Right hindlimb (tissue), 1 donor: ENCODE measurements at regions not wholly inside any gene's neighbourhood (a gene's known extent, or its start where the extent isn't known, plus 50 kb on each side); places are given as distances from the start of the nearest gene placed in this dataset.

Experiments
- DNase-seq: peaks from one replicate; pipeline ENCODE4 v3.0.0-alpha.2; 2018

DNA sequence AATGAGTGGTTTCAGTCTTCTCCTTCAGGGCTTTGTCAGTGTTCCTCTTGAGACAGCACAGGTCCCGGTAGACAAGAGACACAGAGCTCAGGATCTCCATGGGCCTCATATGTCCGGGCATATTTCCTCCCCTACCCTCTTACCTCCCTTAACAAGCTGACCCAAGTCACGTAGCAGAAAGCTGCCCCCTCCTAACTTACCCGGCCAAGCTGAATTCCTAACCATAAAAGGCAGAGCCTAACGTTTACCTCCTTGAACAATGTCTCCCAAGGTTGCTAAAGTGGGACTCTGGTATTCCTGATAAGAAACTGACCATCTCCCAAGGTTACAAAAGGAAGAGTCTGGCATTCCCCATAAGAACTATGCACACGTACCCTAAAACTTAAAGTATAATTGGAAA is 182.2 kb upstream of the USP15 start:
- DNase-seq = no peak

GRCh38 chr12:62082448-62082847 is 177.8 kb upstream of the USP15 start:
- DNase-seq = no peak

DNA sequence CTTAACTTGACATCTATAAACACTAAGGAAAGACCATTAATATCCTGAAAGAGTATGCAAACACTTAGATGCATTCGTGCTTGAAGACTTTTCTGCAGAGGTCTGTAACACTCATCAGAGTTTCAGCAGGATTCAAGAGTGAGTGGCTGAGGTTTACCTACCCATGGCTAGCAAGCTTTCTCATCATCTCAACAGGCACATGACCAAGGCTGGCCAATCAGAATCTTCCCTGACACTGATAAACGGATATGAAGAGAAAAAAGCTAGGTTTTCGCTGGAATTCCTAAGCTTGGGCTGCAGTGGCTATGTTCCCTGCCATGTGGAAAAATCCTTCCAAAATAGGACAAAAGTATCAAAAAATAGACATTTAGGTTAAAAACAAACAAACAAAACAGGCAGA is 162.1 kb upstream of the USP15 start:
- no peak for DNase-seq

DNA sequence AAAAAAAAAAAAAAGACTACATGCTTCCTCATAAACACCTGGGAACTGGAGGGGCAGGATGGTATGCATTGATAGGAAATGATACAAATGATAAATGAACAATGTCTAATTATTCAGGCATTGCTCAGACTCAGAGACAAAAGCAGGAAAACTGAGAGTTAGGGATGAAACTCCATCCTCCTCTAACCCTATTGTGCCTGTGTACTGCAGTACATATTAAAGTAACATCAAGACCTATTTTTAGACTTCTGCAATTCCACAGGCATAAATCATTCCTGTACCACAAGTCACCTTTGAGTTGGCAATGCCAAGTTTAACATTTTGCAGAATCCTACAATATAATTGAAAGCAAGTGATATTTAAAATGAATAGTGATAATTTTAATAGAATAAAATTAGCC is 156.5 kb upstream of the USP15 start:
- no peak for DNase-seq

DNA sequence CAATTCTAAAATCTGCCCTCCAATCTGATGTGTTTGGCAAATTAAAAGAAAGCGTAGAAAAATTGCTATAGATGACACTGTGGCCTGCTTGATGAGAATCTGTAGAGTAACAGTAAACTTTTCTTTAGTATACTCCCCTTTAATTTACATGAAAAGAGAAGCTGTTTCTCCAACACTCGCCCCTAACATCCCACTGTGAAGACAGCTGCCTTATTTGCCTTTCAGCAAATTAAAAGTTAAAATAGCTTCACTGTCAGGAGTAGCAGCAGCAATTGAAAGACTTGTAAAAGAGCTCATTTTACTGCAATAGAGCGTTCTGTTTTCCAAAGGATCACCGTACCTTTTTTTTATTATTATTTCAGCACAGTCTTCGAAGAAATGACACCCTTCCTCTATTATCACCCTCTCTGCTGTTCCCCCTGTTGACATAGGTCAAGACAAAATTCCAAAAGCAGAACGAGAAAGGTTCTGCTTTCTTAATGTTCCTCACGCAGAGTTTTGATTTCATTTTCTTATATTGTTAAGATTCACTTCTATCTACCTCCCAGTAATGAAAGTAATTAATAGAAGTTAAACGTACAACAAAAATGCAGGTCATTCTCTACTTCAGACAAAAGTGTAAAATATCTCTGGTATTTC is 153.5 kb upstream of the USP15 start:
- DNase-seq = no peak

DNA sequence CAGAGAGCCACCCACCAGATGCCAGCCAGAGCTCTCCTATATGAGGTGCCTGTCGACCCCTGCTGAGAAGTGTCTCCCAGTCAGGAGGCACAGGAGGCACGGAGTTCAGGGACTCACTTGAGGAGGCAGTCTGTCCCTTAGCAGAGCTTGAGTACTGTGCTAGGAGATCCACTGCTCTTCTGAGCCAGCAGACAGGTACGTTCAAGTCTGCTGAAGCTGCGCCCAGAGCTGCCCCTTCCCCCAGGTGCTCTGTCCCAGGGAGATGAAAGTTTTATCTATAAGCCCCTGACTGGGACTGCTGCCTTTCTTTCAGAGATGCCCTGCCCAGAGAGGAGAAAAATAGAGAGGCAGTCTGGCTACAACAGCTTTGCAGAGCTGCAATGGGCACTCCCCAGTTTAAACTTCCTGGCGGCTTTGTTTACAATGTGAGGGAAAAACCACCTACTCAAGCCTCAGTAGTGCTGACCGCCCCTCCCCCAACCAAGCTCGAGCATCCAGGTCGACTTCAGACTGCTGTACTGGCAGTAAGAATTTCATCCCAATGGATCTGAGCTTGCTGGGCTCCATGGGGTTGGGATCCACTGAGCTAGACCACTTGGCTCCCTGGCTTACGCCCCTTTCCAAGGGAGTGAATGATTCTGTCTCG is 146.7 kb upstream of the USP15 start:
- no peak for DNase-seq

GRCh38 chr12:62116986-62117385 is 143.2 kb upstream of the USP15 start:
- DNase-seq = no peak

- peak; percentile 43 for DNase-seq
Measured at GRCh38 chr12:62123721-62124203, 136.4 kb upstream of the USP15 start.

DNA sequence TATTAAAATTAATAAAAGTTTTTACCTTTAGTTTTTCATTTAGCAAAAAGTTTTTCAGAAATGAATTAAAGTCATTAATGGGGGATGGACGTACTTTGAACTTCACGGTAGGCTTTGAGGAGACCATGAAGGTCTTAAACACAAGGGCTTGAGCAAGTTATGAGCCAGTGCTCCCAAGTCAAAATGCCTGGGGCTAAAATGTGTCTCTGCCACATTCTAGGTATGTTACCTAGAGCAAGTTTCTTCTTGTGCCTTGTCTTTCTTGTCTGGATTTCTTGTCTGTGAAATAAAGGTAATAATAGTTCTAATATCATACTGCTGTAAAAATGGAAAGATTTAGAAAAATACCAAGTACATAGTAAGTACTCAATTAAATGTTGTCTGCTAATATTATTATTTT is 132.7 kb upstream of the USP15 start:
- no peak for DNase-seq

- no peak for DNase-seq
Measured at GRCh38 chr12:62128175-62128975, 131.8 kb upstream of the USP15 start.

DNA sequence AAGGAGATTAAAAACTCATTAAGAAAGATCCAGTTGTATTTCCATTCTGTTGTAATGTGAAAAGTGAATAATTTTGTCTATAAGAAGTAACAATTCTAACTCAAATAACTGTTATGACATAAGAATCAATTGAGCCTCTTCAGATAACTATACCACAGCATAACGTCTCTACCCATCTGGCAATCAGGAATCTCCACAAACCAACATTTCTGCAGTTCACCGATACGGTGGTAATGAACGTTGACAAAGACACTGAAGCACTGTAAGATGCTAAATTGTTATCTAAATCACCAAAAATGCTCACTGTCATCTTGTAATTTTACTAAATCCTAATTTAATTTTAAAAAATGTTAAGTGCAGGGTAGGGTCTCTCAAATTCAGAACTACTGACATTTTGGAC is 130.9 kb upstream of the USP15 start:
- DNase-seq = no peak

- no peak for DNase-seq
Measured at GRCh38 chr12:62130402-62130801, 129.8 kb upstream of the USP15 start.

DNA sequence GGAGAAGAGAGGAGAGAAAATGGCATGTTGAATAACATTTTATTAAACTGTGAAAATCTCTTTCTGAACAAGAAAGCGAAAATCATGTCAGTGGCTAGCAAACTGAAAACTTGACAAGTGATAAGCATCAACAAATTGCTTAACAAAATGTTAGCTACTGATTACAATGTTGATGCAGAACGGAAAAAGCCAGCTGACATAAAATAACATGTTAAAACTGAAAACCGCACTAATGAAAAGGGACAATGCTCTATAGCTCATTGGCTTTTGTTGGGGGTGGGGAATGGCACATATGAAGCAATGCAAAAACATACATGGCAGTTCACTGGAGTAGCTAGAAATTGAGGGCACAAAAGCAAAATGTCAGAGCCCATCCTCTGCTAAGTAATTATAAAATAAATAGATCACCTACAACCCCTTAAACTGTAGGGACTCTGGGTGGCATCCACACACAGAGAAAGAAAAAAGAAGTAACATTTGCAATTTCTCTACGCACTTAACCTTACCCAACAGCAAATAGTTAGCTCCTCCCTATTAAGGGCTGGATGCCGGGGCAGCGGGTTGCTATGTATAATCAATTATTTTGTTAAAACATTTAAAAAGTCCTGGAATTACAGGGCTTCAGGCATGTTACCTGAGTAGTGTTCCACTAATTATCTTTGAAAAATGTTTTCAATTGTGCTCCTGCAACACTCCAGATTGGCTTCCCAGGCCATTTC is 129.2 kb upstream of the USP15 start:
- no peak for DNase-seq

DNA sequence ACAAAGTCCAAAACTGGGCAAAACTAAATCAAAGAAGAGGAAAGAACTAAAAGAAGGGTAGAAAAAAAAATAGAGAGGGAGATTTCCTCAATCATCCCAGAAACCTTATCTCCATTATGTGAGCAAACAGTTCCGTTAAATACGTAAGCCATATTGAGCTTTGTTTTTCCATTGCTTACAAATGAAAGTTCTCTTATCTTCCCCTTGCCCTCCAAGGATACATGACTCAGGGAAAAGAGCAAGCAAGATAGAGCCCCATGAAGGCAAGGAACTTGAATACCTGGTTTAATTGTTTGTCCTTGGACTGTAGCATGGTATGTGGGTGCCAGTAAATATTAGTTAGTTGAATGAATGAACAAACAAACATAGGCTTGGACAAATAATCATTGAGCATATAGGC is 126.8 kb upstream of the USP15 start:
- DNase-seq = no peak

DNA sequence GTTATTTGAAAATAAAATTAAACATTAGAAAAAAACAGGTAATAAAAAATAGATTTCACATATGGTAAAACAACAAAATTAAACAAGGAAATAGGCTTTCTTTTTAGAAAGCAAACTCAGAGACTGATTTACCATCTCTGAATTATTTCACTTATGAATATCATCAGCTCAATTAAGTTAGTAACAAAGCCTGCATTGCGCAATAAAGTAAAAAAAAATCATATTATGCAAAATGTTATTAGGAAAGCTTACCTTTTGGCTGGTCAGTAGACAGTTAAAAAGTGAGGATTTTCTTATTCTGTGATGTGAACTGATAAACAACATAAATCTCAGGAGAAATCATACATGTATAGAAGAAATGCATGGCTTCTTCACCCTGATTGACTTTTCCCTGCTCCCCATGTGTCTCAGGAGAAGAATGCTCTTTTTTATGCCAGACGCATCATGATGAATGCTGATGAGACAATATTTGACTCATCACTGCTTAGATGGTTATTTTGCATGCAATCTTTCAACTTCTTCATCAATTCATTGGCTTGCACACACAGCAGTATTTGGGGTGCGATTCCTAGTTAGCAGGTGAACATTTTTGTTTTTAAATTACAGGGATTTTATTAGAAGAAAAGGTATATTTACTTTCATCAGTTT is 124.5 kb upstream of the USP15 start:
- DNase-seq = no peak

- DNase-seq = no peak
Measured at GRCh38 chr12:62136496-62136895, 123.7 kb upstream of the USP15 start.

GRCh38 chr12:62138527-62138926 is 121.7 kb upstream of the USP15 start:
- no peak for DNase-seq

- no peak for DNase-seq
Measured at GRCh38 chr12:62146318-62146717, 113.9 kb upstream of the USP15 start.

- DNase-seq = no peak
Measured at GRCh38 chr12:62158013-62158412, 102.2 kb upstream of the USP15 start.

DNA sequence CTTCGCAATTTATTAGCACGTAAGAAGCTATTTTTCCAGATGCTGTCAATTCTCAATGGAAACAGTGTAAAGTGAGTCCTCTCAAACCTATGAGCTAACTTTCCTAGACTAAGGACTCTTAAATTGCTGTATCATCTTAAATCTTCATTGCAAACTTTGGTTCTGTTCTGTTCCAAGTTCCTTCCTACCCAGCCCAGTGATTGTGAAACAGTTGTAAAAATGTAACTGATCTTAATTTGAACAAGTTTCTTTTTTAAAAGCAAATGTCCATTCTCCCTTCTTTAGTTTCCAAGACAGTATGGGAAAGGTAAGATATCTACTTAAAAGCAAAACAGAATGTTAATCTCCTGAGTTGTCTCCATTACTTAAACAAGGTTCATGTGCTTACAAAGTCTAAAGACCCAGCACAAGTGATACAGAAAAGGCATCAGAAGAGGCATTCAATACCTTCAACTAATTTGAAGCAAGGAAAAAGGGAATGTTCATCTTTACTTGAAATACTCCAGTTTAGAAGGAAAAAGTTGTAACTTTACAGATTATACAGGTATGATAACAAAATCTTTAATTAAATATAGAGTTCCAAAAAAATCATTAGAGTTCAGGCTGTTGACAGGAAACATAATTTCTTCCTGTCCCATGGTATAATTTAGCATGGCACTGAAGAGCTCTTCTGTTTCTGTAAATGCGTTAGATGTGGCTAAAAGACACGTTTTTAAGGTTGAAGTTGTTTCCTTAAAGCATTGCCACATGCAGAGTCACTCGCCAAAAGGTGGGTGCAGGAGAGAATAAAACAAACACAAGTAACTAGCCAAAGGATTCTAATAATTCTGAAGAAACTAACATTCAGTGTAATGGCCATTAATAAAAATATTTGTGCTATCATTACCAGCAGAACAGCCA is 101.5 kb upstream of the USP15 start:
- DNase-seq = no peak

DNA sequence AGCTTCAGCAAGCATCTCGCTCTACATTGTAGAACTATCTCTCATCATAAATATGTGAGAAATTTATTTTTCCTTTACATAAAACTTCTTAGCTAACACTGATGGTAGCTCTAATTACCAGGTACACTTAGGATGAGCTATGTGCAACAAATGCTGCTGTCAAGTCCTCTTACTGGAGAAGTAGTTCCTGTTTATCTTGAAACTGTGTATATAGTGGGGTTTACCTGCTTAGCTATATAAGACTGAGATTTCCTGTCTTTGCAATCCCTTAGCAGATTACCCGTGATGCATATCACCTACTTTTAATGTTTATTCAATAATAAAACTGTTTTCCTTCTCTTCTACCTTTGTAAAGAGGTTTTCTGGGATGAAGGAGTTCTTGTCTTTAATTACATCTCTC is 98.0 kb upstream of the USP15 start:
- DNase-seq = no peak

DNA sequence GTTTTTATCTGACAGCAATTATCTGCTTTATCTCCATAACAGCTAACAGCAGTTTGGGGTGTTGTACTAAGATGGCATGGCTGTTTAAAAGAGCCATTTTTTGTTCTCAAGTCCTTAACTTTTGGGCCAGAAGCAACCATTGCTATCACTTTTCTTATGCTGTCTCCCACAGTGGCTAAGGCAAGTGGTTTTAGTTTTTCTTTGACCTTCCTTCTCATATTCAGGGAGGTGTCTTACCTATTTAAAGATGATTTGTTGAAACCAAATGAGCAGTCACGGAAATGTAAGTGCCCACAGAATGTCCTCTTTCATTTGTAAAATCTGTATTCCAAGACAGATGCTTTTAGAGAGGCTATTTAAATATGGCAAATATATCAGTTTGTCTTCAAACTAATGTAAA is 96.8 kb upstream of the USP15 start:
- no peak for DNase-seq
